GM12873 (cell line): ENCODE measurements at regions not wholly inside any gene's neighbourhood (a gene's known extent, or its start where the extent isn't known, plus 50 kb on each side); places are given as distances from the start of the nearest gene placed in this dataset.
A peak's percentile ranks its signal among the peaks of the same experiment; 100 is the strongest.

Experiments
- CTCF ChIP-seq: IDR thresholded peaks from 2 replicates; pipeline ENCODE4 v1.5.1; 2012; ENCODE audit warnings: low read depth, mild to moderate bottlenecking, moderate library complexity, low read length, control low read depth; ENCODE audit not compliant: insufficient read depth; ENCODE audit errors: missing control alignments

GRCh38 chr11:69888483-69889181 lies 69.4 kb upstream of the FGF3 start:
- TF ChIP-seq CTCF, result peak; percentile 96

DNA sequence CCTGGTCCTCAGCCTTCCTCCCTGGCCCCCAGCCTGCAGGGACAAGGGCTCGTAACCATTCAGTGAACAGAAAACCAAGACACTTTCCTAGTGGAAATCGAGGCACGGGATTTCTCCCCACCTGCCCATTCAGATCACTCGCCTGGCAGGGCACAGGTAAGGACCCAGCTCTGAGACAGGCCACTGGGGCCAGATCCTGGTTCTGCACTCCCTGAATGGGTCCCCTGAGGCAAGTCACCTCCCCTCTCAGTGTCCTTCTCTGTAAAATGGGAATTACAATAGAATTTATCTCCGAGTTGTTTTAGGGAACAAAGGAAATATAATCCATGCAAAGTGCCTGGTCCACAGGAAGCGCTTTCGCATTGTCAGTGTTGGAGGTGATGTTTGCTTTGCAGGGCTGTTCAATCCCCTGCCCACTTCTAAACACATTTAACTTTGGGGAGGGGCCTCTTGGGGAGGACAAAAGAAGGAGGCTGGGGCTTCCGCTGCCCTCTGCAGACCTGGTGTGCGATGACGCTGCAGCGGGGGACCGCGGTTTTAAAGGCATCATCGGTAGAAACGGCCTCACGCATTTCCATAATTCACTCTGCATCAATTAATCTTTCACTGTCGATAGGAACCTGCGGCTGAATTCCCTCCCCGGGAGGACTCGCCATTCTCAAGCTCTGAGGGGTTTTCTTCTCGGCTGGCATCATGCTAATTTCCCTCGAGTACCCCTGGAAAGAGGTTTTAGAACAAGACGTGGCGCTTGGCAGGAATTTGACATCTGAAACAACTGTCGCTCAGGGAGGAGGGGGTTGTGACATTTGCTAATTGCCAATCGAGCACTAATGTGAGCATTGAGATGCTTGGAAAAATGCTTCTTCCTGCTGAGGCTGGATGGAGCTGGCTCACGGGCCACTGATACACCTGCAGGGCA lies 70.4 kb upstream of the FGF3 start:
- TF ChIP-seq CTCF, result no peak

DNA sequence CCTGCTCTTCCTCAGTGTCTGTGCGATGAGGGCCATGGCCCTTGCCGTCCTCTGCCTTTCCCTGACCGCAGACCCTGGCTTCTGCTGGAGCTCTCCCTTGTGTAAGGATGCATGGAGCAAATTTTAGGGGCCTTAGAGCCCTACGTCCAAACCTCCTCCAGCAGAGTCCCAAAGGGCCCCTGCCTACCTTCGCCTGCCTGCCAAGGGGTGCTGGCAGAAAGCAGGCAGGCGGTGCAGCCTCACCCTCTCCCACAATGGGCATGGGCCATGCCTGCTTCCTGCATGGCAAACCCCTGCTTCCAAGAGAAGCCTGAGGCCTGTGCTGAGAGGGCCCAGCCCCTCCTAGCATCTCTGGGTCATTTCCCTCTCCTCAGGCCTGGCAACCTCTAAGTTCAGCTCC lies 71.3 kb upstream of the FGF3 start:
- TF ChIP-seq CTCF, result no peak

DNA sequence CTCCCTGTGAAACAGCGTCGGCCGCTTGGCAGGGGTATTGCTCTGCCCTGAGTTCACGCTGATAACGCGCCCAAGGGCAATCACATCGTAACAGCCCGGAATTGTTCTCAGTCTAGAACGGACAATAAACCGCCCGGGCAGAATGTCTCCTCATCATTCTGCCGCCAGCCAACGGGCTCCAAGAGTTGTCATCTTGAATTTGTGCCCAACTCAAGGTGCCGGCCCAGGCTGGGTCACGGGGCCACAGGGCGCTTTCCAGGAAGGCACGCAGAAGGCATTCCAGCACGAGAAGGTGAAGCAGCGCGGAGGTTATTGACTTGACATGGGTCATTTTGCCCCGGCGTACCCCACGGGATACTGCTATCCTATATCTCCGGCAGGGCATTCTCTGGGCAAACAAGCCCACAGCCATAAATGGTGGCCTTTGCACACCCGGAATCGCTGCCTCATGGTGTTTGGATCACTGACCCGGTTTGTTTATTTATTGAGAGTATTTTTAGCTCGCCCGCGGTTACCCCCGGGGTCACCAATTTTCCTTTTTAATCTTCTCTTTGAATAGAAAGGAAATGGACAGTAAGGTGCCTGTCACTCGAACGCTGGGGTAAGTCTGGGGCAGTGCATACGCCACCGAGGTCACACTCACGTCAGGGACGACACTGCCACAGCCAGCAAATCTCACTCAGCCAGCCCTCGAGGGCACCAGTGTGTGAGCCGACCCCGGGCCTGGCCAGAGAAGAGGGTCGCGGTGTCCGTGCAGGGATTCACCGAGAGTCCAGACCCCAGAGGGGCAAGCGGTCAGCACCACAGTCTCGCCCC lies 72.4 kb upstream of the FGF3 start:
- TF ChIP-seq CTCF, result no peak

GRCh38 chr11:69892237-69892985 lies 73.2 kb upstream of the FGF3 start:
- TF ChIP-seq CTCF, result peak; percentile 13

GRCh38 chr11:69892986-69893555 lies 73.9 kb upstream of the FGF3 start:
- peak; percentile 0 for TF ChIP-seq CTCF
